ENCODE measurements at regions not wholly inside any gene's neighbourhood (a gene's known extent, or its start where the extent isn't known, plus 50 kb on each side); places are given as distances from the start of the nearest gene placed in this dataset.

- TF ChIP-seq TAF1 (IDR thresholded peaks at IDR 0.05; ENCODE audit: borderline replicate concordance, low read depth, low read length) (no peak), BHLHE40 (IDR thresholded peaks at IDR 0.05; ENCODE audit: borderline replicate concordance in 1 of 2, low read depth in 2 of 2, low read length in 1 of 2) (no peak), USF1 (IDR thresholded peaks at IDR 0.05; ENCODE audit: borderline replicate concordance, extremely low read length, insufficient read depth, low read depth, low read length) (no peak), YY1 (IDR thresholded peaks at IDR 0.05; ENCODE audit: low read depth, low read length) (no peak), FOXM1 (IDR thresholded peaks at IDR 0.05; ENCODE audit: low read depth, low read length) (no peak), ATF3 (IDR thresholded peaks at IDR 0.05; ENCODE audit: borderline replicate concordance, extremely low read depth, low read depth, low read length) (no peak), EP300 (IDR thresholded peaks at IDR 0.05; ENCODE audit: borderline replicate concordance in 1 of 2, control insufficient read depth in 1 of 2, low read depth in 2 of 2, low read length in 2 of 2) (no peak)
- TF ChIP-seq, protein P1, sequence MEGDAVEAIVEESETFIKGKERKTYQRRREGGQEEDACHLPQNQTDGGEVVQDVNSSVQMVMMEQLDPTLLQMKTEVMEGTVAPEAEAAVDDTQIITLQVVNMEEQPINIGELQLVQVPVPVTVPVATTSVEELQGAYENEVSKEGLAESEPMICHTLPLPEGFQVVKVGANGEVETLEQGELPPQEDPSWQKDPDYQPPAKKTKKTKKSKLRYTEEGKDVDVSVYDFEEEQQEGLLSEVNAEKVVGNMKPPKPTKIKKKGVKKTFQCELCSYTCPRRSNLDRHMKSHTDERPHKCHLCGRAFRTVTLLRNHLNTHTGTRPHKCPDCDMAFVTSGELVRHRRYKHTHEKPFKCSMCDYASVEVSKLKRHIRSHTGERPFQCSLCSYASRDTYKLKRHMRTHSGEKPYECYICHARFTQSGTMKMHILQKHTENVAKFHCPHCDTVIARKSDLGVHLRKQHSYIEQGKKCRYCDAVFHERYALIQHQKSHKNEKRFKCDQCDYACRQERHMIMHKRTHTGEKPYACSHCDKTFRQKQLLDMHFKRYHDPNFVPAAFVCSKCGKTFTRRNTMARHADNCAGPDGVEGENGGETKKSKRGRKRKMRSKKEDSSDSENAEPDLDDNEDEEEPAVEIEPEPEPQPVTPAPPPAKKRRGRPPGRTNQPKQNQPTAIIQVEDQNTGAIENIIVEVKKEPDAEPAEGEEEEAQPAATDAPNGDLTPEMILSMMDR (IDR thresholded peaks at IDR 0.05 in 2 of 3, conservative IDR thresholded peaks at IDR 0.05 in 1 of 3; ENCODE audit: control insufficient read depth in 2 of 3, extremely low read depth in 1 of 3, insufficient read depth in 1 of 3, low read depth in 3 of 3, low read length in 3 of 3), result no peak
Observed at GRCh38 chr20:48422242-48422960, 405.4 kb downstream of the PREX1 start.
